Osteoblast (primary cell): ENCODE measurements at regions not wholly inside any gene's neighbourhood (a gene's known extent, or its start where the extent isn't known, plus 50 kb on each side); places are given as distances from the start of the nearest gene placed in this dataset.

Experiments used
- DNase-seq: peaks from one replicate; pipeline ENCODE4 v3.0.0; 2011; ENCODE audit warnings: low spot score, mixed read lengths; ENCODE audit not compliant: insufficient read length; ENCODE audit errors: missing footprints
- H2AFZ ChIP-seq: 2 replicates; pipeline ENCODE4 v1.6.0; 2011; ENCODE audit warnings: mild to moderate bottlenecking, low read length
- H3K27ac ChIP-seq: 2 replicates; pipeline ENCODE4 v1.5.1; 2011; ENCODE audit warnings: mild to moderate bottlenecking, low read depth, low read length, moderate library complexity
- H3K27me3 ChIP-seq: 2 replicates; pipeline ENCODE4 v1.6.0; 2012; ENCODE audit warnings: mild to moderate bottlenecking, control low read depth, inconsistent platforms, low read length, moderate library complexity; ENCODE audit not compliant: insufficient read depth
- H3K36me3 ChIP-seq: 2 replicates; pipeline ENCODE4 v1.5.1; 2011; ENCODE audit warnings: mild to moderate bottlenecking, low read length, control low read depth, moderate library complexity; ENCODE audit not compliant: insufficient read depth
- H3K4me1 ChIP-seq: 2 replicates; pipeline ENCODE4 v1.5.1; 2011; ENCODE audit warnings: mild to moderate bottlenecking, low read length, control low read depth, moderate library complexity; ENCODE audit not compliant: insufficient read depth
- H3K4me2 ChIP-seq: 2 replicates; pipeline ENCODE4 v1.6.0; 2011; ENCODE audit warnings: mild to moderate bottlenecking, low read length; ENCODE audit not compliant: insufficient read depth
- H3K4me3 ChIP-seq: fragments of 200-600 bp; sonication (generic); 3 replicates; pipeline ENCODE4 v1.5.1; 2012; ENCODE audit warnings: mild to moderate bottlenecking, low read length, inconsistent platforms; ENCODE audit not compliant: insufficient read depth
- H3K79me2 ChIP-seq: 2 replicates; pipeline ENCODE4 v1.6.0; 2012; ENCODE audit warnings: mild to moderate bottlenecking, low read length, control low read depth, inconsistent platforms; ENCODE audit not compliant: insufficient read depth
- H3K9me3 ChIP-seq: 2 replicates; pipeline ENCODE4 v1.5.1; 2011; ENCODE audit warnings: low read depth, low read length, control low read depth
- H4K20me1 ChIP-seq: 2 replicates; pipeline ENCODE4 v1.6.0; 2012; ENCODE audit warnings: mild to moderate bottlenecking, low read length, control low read depth; ENCODE audit not compliant: insufficient read depth
- CTCF ChIP-seq: IDR thresholded peaks from 2 replicates; pipeline ENCODE4 v1.5.1; 2011; ENCODE audit warnings: mild to moderate bottlenecking, low read depth, low read length, moderate library complexity; ENCODE audit errors: extremely low read depth

- no peaks in the 10 kb centered on the region for H3K9me3 ChIP-seq
- H3K4me3 ChIP-seq, result no peak overlapping the region
- no peak for TF ChIP-seq CTCF
- DNase-seq, result no peak
- no peaks in the 10 kb centered on the region for H4K20me1 ChIP-seq
- H3K27me3 ChIP-seq, result peaks cover 12% of the 10 kb centered on the region
- H3K36me3 ChIP-seq, result no peaks in the 10 kb centered on the region
- no peak overlapping the region for H2AFZ ChIP-seq
- no peak overlapping the region for H3K4me2 ChIP-seq
- no peaks in the 10 kb centered on the region for H3K79me2 ChIP-seq
- H3K27ac ChIP-seq, result no peak overlapping the region
- peaks cover 9% of the 10 kb centered on the region for H3K4me1 ChIP-seq
These were observed 389.2 kb downstream of the MIAT start for GRCh38 chr22:27046603-27047002.

- H3K27ac ChIP-seq, result no peak overlapping the region
- peaks cover 2% of the 10 kb centered on the region for H3K27me3 ChIP-seq
- no peaks in the 10 kb centered on the region for H4K20me1 ChIP-seq
- H3K79me2 ChIP-seq, result no peaks in the 10 kb centered on the region
- no peak overlapping the region for H2AFZ ChIP-seq
- no peaks in the 10 kb centered on the region for H3K36me3 ChIP-seq
- no peaks in the 10 kb centered on the region for H3K4me1 ChIP-seq
- DNase-seq, result no peak
- no peaks in the 10 kb centered on the region for H3K9me3 ChIP-seq
- H3K4me2 ChIP-seq, result no peak overlapping the region
- H3K4me3 ChIP-seq, result no peak overlapping the region
- no peak for TF ChIP-seq CTCF
These were observed 393.4 kb downstream of the MIAT start for GRCh38 chr22:27050771-27051170.

- no peak for TF ChIP-seq CTCF
- H3K4me1 ChIP-seq, result no peaks in the 10 kb centered on the region
These were observed 394.0 kb downstream of the MIAT start for GRCh38 chr22:27051407-27051806.

GRCh38 chr22:27057717-27058116 lies 400.3 kb downstream of the MIAT start:
- H3K27me3 ChIP-seq, result peaks cover 18% of the 10 kb centered on the region
- no peak overlapping the region for H3K27ac ChIP-seq
- no peak overlapping the region for H2AFZ ChIP-seq
- no peaks in the 10 kb centered on the region for H4K20me1 ChIP-seq
- no peak overlapping the region for H3K4me2 ChIP-seq
- TF ChIP-seq CTCF, result no peak
- no peaks in the 10 kb centered on the region for H3K36me3 ChIP-seq
- no peaks in the 10 kb centered on the region for H3K79me2 ChIP-seq
- H3K4me3 ChIP-seq, result no peak overlapping the region
- no peaks in the 10 kb centered on the region for H3K4me1 ChIP-seq
- H3K9me3 ChIP-seq, result no peaks in the 10 kb centered on the region
- no peak for DNase-seq

More at GRCh38 chr22:27051407-27051806, 394.0 kb downstream of the MIAT start:
- no peaks in the 10 kb centered on the region for H3K79me2 ChIP-seq
- no peak overlapping the region for H2AFZ ChIP-seq
- no peaks in the 10 kb centered on the region for H3K9me3 ChIP-seq
- H3K27me3 ChIP-seq, result peaks cover 2% of the 10 kb centered on the region
- DNase-seq, result no peak
- no peak overlapping the region for H3K27ac ChIP-seq
- no peak overlapping the region for H3K4me3 ChIP-seq
- no peaks in the 10 kb centered on the region for H4K20me1 ChIP-seq
- no peak overlapping the region for H3K4me2 ChIP-seq
- H3K36me3 ChIP-seq, result no peaks in the 10 kb centered on the region
